ENCODE measurements at regions not wholly inside any gene's neighbourhood (a gene's known extent, or its start where the extent isn't known, plus 50 kb on each side); places are given as distances from the start of the nearest gene placed in this dataset.
"Not testable (repeated sequence)": the region's sequence is repeated elsewhere in the genome, so short reads cannot be mapped to it uniquely, and the experiment has no call there.

DNA sequence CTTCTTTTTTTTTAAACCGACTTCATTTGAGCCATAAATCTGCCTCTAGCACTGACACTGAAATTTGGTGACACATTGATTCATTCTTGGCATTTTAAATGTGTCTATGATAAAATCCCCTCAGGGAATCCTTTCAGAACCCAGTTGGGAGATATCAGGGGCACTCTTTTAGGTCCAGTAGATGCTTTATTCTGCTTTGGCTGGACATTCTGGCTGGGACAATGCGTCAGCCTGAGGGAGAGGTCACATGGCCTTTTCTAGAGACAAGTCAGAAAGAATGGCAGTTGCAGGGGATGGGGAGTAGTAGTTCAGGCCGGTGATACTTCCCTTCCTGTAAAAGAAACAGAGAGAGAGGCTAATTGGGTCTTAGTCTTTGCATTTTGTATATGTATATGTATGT, 63.1 kb downstream of the TRIM43 start:
- H3K4me1 Mint-ChIP-seq; CTCF ChIA-PET; POLR2A ChIA-PET; H3K36me3 Mint-ChIP-seq (ENCODE audit: low read depth); DNase-seq; H3K27me3 Mint-ChIP-seq; H3K4me3 Mint-ChIP-seq; H3K9me3 Mint-ChIP-seq; H3K27ac Mint-ChIP-seq: not testable (repeated sequence)

DNA sequence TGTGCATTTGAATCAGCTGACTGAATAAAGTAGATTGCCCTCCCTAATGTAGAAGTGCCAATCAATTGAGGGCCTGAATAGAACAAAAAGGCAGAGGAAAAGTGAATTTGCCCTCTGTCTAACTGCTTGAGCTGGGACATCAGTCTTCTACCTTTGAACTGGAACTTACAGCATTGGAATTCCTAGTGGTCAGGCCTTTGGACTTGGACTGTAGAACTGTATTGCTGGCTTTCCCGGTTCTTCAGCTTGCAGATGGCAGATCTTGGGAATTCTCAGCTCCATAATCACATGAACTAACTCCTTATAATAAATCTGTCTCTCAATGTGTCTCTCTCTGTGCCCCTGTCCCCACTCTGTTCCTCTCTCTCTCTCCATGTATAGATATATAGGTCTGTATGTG, 64.8 kb downstream of the TRIM43 start:
- H3K27ac Mint-ChIP-seq; H3K9me3 Mint-ChIP-seq; CTCF ChIA-PET; DNase-seq; H3K36me3 Mint-ChIP-seq (ENCODE audit: low read depth); POLR2A ChIA-PET; H3K4me3 Mint-ChIP-seq; H3K4me1 Mint-ChIP-seq; H3K27me3 Mint-ChIP-seq: not testable (repeated sequence)

DNA sequence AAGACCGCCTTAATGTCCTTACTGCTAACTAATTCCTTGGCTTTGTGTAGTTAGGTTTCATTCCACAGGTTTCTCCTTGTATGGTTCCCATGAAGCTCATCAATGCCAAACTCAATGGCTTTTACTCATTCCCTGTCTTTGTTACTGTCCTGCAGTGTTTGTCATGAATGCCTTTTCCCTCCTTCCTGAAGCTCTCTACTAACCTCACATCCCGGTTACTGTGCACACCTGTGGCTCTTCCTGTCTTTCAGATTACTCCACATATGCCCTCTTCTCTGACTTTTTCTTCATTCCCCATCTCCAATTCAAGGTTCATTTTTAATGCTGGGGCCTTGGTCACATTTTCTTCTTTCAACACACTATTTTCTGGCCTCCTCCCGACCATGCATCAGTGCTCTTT, 66.1 kb downstream of the TRIM43 start:
- H3K4me3 Mint-ChIP-seq; H3K27me3 Mint-ChIP-seq; CTCF ChIA-PET; H3K4me1 Mint-ChIP-seq; H3K36me3 Mint-ChIP-seq (ENCODE audit: low read depth); POLR2A ChIA-PET; DNase-seq; H3K9me3 Mint-ChIP-seq; H3K27ac Mint-ChIP-seq: not testable (repeated sequence)

DNA sequence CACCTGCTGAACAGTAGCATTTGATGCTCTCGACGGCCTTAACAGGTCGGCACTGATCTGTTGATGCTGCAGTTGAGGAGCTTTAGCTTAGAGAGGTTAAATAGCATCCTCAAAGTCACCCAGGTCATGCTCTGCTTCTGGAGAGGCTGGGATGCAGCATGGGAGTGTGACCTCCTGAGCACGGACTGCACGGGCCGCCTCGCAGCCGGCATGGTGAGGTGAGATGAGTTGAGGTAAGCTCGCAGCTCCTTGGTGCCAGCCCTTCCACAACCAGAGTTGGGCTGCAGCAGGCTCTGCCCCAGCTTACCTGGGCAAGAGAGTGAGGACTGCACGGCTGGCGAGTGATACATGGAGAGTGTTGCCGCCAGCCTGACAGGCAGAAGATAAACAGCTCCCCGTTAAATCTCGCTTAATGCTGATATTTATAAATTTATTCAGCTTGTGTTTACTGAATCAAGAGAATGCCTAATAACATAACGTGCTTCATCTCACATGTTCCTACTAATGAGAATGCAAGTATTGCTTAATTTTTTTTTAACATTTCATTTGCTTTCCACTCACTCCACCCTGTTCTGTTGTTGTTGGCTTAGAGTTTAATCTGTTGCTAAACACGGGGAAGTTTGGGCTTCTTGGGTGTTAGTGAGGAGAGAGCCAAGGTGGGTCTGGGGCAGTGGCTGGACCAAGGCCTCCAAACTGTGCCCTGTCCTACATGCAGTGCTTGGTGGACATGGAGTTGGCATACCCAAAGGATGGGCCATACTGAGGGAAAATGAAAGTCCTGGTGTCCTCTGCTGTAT, 69.2 kb downstream of the TRIM43 start:
- DNase-seq; H3K27ac Mint-ChIP-seq; H3K9me3 Mint-ChIP-seq; H3K4me1 Mint-ChIP-seq; H3K4me3 Mint-ChIP-seq; H3K36me3 Mint-ChIP-seq (ENCODE audit: low read depth); CTCF ChIA-PET; H3K27me3 Mint-ChIP-seq; POLR2A ChIA-PET: not testable (repeated sequence)

DNA sequence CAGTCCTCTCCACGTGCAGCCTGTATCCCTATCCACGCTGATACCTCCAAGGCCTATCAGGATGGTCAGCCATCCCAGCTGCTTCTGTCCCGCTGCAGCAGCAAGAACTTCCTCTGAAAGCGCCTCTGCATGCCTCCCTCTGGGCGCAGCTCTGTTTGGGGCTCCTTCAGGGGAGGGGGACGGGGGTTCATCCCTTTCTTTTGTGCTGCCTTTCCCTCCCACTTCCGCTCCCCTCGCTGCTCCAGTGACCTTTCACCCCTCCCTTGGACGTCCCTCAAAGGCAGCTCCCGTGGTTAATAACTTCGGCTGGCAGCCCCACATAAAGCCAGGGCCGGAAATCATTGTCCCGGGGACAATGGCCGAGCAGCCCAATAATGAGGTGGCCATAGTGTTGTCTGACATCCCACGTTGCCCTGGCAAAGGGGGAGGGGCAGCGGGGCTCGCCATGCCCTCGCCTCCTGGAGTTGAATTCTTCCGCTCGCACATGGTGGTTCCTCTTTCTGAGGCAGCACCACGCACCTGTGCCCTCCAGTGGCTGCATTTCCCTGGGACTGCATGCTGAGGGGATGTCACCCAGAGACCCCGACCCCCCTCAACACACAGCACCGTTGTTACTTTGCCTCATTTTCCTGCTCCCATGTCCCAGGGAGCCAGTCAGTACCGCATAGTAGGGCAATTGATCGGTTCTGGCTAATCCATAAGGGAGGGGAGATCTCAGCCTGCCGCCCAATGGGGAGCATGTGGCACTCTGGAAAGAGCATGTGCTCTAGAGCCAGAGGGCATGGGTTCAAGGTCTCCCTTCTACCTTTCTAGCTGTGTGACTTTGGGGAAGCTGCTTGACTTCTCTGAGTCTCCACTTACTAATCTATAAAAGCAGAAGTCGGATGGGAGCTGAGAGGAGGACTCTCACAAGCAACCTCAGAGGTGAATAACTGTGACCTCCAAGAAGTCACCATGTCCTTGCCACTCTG, 72.0 kb downstream of the TRIM43 start:
- CTCF ChIA-PET; DNase-seq; POLR2A ChIA-PET; H3K4me1 Mint-ChIP-seq; H3K9me3 Mint-ChIP-seq; H3K27ac Mint-ChIP-seq; H3K36me3 Mint-ChIP-seq (ENCODE audit: low read depth); H3K4me3 Mint-ChIP-seq: not testable (repeated sequence)
- H3K27me3 Mint-ChIP-seq, result peaks cover 12% of the 10 kb centered on the region

DNA sequence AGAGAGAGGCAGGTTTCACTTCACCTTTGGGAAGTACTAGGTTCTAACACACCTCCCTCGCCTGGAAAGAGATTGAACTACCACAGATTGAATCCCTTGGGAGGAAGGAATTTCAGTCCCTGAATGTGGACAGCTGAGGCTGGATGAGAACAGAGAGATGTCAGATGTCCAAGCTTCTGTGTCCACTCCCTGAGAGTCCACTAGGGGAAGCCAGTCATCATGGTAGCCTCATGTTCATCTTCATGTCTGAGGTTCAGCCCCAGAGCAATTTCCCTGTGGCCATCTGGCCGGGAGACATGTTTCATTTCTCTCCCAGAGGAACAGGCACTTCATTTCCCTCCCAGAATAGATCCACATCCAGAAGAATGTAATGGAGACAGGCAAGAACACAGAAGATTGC, 74.8 kb downstream of the TRIM43 start:
- H3K9me3 Mint-ChIP-seq; DNase-seq; H3K27ac Mint-ChIP-seq; H3K4me1 Mint-ChIP-seq; H3K4me3 Mint-ChIP-seq; H3K36me3 Mint-ChIP-seq (ENCODE audit: low read depth); POLR2A ChIA-PET; CTCF ChIA-PET: not testable (repeated sequence)
- H3K27me3 Mint-ChIP-seq, result peaks cover 16% of the 10 kb centered on the region

DNA sequence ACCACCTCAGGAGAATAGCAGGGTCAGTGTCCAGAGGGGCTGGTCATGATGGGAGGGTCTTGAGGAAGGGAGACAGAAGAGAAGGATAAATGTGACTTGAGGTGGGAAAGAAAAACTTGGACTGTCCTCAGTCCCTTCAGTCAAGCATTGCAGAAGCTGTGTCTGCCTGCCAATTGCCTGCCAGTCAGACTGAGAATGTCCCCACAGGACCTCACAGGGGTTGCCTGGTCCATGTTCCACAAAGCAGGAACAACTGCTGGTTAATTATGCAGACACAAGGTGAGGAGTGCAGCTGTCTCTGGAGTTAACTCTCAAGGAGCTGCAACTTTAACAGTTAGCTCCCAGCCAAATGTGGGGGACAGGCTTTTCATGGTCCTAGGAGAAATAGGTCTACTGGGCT, 75.7 kb downstream of the TRIM43 start:
- no peaks in the 10 kb centered on the region for H3K36me3 Mint-ChIP-seq (ENCODE audit: low read depth)
- ChIA-PET CTCF (no interaction called here), POLR2A (no interaction called here)
- H3K4me3 Mint-ChIP-seq, result no peak overlapping the region
- H3K27ac Mint-ChIP-seq, result no peak overlapping the region
- no peak for DNase-seq
- no peaks in the 10 kb centered on the region for H3K9me3 Mint-ChIP-seq
- peaks cover 16% of the 10 kb centered on the region for H3K27me3 Mint-ChIP-seq
- peaks cover 3% of the 10 kb centered on the region for H3K4me1 Mint-ChIP-seq

DNA sequence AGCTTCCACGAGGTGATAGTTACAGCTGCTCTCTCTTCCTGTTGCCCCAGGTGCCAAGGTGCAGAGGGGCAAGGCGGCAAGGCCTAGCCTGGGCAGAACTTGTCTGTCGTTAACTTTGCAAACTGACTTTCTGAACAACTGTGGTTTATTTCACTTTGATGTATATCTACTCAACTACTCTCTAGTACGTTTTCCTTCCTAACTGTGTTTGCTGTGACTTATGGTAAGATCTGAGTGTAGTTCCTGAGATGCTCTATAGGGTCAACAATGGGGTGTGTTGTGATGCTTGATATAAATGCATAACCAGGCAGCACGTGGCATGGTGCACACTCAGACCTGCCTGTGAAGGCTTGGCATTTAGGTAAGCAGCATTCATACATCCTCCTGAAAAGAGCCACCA, 77.1 kb downstream of the TRIM43 start:
- H3K27me3 Mint-ChIP-seq, result peaks cover 22% of the 10 kb centered on the region
- H3K9me3 Mint-ChIP-seq; CTCF ChIA-PET; H3K36me3 Mint-ChIP-seq (ENCODE audit: low read depth); DNase-seq; H3K4me3 Mint-ChIP-seq; POLR2A ChIA-PET; H3K27ac Mint-ChIP-seq; H3K4me1 Mint-ChIP-seq: not testable (repeated sequence)

DNA sequence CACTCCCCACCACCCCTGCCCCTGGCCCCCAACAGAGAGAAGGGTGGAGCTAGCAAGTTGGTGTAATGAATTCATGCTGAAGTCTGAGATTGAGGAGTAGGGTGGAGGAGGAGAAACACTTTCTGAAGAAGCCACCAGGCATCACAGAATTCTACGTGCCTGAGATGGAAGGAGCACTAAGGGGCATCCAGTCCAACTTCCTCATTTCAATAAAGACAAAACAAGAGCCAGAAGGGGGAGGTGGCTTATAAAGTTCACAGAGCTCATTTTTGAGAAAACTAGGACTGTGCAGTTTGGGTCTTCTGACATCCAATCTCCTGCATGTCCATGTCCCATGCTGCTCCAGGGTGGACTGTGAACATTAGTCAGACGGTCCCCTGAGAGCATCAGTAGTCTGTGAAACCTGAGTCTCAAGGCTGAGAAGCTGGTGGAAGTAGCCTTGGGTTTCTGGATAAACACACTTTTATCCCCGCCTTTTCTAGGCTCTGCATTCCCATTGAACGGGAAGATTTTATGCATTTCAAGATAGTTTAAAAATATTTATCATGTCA, 77.7 kb downstream of the TRIM43 start:
- ChIA-PET POLR2A (no interaction called here), CTCF (no interaction called here)
- Mint-ChIP-seq H3K27me3 (peaks cover 20% of the 10 kb centered on the region), H3K9me3 (no peaks in the 10 kb centered on the region), H3K4me1 (peaks cover 3% of the 10 kb centered on the region), H3K36me3 (ENCODE audit: low read depth) (no peaks in the 10 kb centered on the region), H3K27ac (no peak overlapping the region), H3K4me3 (no peak overlapping the region)
- no peak for DNase-seq

DNA sequence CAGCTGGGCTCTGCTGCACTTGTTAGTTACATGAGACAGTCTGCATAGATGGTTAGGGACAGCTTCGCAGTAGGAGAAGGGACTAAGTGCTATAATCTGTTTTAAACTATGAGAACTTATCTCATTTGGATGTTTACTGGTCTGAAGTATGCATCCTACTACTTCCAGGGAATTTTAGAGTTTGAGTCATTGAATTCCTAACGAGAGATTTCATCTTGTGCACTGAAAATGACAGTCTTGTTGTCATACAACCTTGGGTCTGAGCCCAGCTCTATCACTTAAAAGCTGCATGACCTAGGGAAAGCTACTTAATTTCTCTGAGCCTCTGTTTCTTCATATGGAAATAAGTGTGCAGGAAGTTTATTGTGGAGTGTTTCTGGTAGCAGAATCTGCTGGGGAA, 78.4 kb downstream of the TRIM43 start:
- Mint-ChIP-seq H3K9me3 (no peaks in the 10 kb centered on the region), H3K27me3 (peaks cover 19% of the 10 kb centered on the region), H3K4me1 (peaks cover 3% of the 10 kb centered on the region), H3K27ac (no peak overlapping the region), H3K36me3 (ENCODE audit: low read depth) (no peaks in the 10 kb centered on the region), H3K4me3 (no peak overlapping the region)
- CTCF ChIA-PET, result no interaction called here
- DNase-seq, result no peak
- POLR2A ChIA-PET, result no interaction called here

DNA sequence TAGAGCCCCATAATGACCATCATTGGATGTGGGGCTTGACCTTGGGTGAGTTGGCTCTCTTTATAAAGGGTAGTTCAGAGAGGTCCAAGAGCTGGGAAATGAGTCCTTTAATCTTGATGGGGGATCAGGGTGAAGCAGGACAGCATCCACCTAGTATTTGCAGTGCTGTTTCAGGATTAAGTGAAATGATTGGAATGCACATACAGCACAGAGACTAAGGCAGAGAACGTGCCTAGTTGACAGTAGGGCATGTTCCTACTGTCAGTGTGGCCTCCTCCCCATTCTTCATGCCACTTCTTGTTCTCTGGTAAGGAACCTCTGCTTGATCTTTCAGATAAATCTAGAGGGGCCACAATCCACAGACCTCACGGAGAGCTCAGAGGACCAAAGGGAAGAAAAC, 78.9 kb downstream of the TRIM43 start:
- Mint-ChIP-seq H3K4me1 (peaks cover 3% of the 10 kb centered on the region), H3K36me3 (ENCODE audit: low read depth) (no peaks in the 10 kb centered on the region), H3K27me3 (peaks cover 24% of the 10 kb centered on the region), H3K9me3 (no peaks in the 10 kb centered on the region), H3K27ac (no peak overlapping the region), H3K4me3 (no peak overlapping the region)
- ChIA-PET POLR2A (no interaction called here), CTCF (no interaction called here)
- DNase-seq, result no peak

DNA sequence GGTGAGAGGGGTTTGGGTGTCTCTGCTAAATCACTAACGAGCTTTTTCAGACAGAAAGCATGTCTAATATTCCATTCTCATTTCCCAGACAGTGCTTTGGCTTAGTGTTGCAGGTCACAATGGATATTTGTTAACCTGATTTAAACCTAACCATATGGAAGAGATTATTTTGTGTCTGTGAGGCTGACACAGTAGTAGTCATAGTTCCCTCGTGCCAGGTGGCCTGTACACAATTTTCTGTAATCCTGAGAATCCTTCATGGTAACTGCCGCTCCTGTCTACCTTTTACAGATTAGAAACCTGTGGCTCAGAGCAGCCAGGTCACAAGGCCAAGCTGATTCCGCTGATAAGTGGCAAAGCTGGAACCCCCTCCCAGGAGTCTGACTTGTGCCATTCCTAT, 79.4 kb downstream of the TRIM43 start:
- H3K4me3 Mint-ChIP-seq; CTCF ChIA-PET; H3K9me3 Mint-ChIP-seq; H3K27ac Mint-ChIP-seq; H3K4me1 Mint-ChIP-seq; H3K36me3 Mint-ChIP-seq (ENCODE audit: low read depth); DNase-seq; POLR2A ChIA-PET: not testable (repeated sequence)
- peaks cover 26% of the 10 kb centered on the region for H3K27me3 Mint-ChIP-seq

DNA sequence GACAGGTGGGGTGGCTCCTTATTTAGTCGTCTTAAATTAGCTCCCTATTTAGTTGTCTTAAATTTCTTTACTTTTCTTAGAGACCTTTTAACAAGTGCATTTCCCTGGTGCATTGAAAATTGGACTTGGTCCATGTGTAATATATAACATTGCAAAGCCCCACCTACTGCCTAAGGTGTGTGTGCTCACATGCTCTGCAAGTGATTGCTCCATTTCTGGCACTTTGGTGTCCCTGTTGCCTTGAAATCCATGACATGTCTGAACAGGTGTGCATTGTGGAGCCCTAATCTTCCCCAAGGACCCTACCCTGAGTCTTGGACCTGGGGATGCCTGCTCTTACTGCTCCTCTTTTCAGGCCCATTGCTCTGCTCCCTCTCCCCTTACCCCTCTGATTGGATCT, 80.2 kb downstream of the TRIM43 start:
- H3K9me3 Mint-ChIP-seq; CTCF ChIA-PET; DNase-seq; H3K4me1 Mint-ChIP-seq; H3K4me3 Mint-ChIP-seq; POLR2A ChIA-PET; H3K27ac Mint-ChIP-seq; H3K36me3 Mint-ChIP-seq (ENCODE audit: low read depth): not testable (repeated sequence)
- H3K27me3 Mint-ChIP-seq, result peaks cover 26% of the 10 kb centered on the region

DNA sequence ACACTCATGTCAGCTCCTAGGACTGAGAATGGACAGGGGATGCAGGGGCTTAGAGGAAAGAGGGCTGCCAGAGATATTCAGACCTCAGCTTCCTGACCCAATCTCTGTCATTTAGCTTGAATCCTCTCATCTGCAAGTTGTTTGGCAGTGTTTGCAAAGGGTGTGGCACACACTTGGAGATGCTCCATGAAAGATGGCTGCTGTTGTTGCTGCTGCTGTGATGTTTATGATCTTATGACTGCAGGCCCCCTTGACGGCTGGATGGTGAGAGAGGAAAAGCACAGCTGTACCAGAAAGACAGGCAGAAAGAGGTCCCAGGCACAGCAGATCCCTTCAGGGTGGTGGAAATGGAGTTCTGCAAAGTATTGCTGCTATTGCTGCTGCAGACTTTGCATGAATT, 80.7 kb downstream of the TRIM43 start:
- DNase-seq; H3K9me3 Mint-ChIP-seq; CTCF ChIA-PET; H3K4me1 Mint-ChIP-seq; H3K27ac Mint-ChIP-seq; H3K36me3 Mint-ChIP-seq (ENCODE audit: low read depth); POLR2A ChIA-PET; H3K4me3 Mint-ChIP-seq: not testable (repeated sequence)
- peaks cover 22% of the 10 kb centered on the region for H3K27me3 Mint-ChIP-seq

Data from activated CD4-positive, alpha-beta memory T cell treated with anti-CD3 and anti-CD28 coated beads, Interleukin-2, amount 10 ng/mL, durations not matched to agents 7 days and 5 days (primary cell).